ENCODE measurements at regions not wholly inside any gene's neighbourhood (a gene's known extent, or its start where the extent isn't known, plus 50 kb on each side); places are given as distances from the start of the nearest gene placed in this dataset.

DNA sequence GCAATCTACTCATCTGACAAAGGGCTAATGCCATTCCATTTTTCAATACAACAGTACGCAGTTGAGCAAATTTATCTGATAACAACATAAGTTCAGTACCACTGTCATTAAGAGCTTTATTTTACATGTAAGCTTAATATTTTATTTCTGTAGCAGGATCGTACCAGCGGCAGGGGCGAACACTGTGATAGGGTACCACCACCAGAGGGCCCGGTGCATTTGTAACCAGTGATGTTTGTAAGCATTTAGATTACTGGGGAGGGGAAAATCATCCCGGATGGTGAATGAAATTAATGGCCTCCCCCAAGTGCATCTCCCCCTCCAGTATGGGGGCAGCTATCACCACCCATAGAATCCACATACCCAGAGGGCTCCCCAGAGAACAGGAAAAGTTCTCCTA is 179.0 kb downstream of the ADGRA3 start:
- DNase-seq, result no peak

- DNase-seq, result no peak
Observed at GRCh38 chr4:22334155-22334554, 181.7 kb downstream of the ADGRA3 start.

DNA sequence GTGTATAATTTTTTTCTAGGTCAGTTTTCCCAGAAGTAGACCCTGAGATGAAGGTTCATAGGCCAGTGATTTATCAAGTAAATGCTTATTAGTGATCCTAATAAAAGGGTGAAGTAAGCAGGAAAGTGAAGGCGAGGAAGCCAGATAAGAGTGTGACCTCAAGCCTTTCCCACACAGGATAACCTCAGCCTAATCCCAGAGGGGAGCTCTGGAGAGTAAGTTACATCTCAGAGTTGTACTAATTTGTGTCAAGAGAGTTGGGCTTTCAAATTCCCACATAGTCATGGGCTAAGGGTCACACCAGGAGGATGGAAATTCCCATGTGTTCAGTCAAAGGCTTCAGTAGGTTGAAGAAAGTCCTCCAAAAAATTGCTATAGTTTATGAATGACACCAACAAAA is 191.4 kb downstream of the ADGRA3 start:
- DNase-seq, result no peak

GRCh38 chr4:22323691-22324090 is 192.2 kb downstream of the ADGRA3 start:
- no peak for DNase-seq

DNA sequence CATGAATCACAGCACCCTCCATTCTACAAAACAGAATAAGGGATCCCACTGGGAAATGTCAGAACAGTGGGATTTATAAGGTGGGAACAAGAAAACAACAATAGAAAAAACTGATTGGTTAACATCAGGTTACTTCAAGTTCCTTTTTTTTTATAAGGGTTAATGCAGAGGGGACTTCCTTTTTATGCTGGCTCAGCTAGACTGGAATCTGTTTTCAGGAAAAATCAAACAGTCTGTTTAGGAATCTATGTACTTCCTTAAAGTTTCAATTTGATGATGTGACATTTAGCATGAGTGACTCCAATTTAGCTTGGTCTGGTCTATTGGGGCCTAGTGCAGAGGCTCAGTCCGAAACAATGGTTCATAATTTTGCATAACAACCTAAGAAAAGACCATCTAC is 192.9 kb downstream of the ADGRA3 start:
- DNase-seq, result no peak

DNA sequence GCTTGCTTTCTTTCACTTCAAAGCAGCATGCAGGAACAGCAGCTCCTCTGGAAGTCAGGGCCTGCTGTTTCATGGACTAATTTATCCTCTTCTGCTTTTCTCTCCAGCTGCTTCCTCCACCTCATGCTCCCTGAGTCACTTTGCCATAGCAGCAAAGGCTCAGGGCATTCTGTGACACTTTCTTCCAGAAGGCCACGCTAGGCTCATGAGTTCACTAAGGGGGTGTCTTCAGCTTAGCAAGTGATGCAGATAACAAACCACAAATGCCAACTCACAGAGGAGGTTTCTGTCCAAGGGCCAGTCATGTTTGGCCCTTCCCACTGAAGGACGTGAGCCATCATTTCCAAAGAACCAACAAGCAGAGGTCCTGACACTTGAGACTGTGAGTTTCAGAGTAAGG is 200.2 kb downstream of the ADGRA3 start:
- peak in 1 of 51 donors; percentile 1 for DNase-seq

DNA sequence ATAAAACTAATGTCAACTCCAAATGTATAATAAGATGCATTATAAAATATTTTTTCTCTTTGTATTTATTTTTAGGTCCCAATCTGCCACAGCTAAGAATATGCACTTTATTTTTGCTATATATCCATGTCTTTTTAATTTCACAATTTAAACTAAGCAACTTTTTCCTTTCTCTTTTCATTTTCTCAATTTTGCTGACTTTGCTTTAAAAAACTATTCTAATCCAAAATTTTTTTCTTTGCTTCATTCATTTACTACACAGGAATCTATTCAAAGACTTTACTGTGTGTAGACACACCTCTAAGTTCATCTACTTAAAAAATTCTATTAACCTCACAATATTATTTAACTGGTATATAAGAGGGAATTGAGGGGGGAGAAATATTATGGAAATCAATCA is 201.9 kb downstream of the ADGRA3 start:
- DNase-seq, result no peak

DNA sequence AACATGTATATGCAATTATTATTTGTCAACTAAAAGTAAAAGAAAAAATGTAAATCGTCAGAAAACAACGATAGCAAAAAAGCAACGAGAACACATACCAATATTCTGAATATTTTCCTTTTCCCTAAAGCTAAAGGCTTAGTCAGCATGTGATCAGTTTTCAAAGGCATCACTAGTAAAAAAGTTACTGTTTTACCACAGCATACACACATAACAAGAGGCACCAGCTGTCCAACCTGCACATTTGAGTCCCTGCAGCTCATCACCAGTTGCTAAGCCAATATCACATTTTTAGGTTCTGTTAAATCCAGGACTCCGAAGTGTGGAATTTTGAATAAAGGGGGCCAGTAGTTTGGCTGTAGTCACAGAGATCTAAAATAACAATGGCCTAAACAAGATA is 203.8 kb downstream of the ADGRA3 start:
- no peak for DNase-seq

GRCh38 chr4:22301253-22301652 is 214.6 kb downstream of the ADGRA3 start:
- no peak for DNase-seq

DNA sequence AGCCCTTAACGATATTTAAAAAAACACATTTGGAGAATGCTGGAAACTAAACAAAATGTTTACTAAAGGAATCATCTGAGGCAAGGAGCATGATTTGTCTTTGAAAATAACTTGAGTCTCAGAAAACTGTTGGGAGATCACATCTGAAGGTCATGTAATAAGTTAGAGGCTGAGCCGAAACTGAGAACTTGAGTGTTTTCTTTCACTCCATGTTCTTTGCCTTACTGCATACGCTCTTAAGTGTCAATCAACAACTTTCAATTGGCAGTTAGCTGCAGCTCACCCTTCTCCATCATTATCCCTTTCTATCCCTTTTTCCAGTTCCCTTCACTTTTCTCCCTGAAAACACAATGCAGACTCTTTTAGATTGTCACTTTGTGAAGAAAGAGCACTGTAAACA is 216.2 kb downstream of the ADGRA3 start:
- DNase-seq, result no peak

DNA sequence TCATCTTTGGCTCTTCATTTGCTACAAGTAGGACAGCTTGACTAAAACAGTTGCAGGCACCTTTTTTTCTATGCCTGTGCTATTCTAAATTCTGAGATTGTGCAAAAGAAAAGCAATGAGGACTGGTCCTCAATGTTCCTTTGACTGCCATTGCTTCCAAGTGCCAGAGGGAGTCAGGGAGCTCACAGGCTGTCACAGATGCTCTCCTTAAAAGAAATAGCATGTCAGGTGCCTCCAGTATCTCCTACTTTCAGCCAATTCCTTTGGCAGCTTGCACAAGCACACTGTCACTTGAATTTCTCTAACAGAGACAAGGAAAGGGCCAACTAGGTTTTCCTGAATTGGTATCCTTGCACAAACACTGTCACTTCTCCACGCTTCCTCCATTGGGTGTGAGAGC is 228.2 kb downstream of the ADGRA3 start:
- no peak for DNase-seq

DNA sequence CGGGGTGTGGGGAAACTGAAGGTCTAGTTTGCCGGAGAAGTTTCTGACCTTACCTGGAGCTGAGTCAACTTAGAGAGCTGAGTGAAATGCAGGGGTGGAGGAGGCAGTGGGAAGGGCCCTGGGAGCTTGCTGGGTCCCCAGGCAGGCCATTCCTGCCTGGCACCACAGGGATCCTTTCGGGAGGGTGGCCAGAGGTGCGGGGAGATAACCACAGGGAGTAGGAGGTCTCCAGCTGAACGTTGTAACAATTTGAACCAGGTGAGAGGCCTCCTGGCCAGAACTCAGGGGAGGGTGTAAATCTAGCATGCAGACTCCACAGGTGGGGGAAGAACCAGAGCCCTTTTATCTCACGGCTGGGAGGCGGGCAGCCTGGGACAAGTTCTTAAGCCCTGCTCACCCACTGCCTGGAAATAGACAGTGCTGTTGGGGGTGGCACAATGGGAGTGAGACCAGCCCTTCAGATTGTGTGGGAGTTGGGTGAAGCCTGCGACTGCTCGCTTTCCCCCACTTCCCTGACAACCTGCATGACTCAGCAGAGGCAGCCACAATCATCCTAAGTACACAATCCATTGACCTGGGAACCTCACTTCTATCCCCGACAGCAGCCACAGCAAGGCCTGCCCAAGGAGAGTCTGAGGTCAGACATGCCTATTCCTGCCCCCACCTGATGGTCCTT is 247.4 kb downstream of the ADGRA3 start:
- no peak for DNase-seq

DNA sequence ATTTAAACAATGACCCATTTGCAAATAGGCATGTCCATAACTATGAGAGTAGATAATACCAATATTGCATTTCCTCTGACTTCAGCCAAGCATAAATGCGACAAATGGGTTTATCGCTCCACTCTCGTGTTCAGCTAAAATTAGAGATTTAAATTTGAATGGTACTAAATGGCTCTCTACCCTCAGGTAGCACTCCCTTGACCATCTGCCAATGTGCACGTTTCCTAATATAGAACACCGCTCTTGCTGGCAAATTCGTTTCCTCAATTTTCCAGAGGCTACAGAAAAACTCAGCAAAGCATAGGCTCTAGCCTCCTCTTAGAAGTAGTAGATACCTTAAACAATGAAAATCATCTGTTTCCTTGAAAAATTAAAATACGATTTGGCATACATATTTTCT is 251.6 kb downstream of the ADGRA3 start:
- no peak for DNase-seq

- no peak for DNase-seq
Observed at GRCh38 chr4:22253431-22253830, 262.4 kb downstream of the ADGRA3 start.

GRCh38 chr4:22246847-22247246 is 269.0 kb downstream of the ADGRA3 start:
- no peak for DNase-seq

DNA sequence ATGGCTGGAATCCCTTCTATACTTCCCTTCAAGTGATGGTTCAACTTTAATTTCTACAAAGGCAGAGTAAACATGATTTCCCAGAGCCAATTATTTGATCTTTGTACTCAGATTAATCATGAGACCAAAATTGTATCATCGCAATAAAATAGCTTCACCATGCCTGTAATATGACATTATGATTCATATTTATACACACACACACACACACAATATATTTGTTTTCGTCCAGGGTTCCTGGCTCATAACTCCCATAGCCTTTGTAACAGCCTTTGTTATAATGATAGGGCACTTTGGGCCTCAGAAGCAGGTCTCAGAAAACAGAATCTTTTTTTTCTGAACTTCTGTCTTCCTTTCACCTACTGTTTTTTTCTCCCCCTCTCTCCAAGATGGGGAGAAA is 270.6 kb downstream of the ADGRA3 start:
- DNase-seq, result no peak

DNA sequence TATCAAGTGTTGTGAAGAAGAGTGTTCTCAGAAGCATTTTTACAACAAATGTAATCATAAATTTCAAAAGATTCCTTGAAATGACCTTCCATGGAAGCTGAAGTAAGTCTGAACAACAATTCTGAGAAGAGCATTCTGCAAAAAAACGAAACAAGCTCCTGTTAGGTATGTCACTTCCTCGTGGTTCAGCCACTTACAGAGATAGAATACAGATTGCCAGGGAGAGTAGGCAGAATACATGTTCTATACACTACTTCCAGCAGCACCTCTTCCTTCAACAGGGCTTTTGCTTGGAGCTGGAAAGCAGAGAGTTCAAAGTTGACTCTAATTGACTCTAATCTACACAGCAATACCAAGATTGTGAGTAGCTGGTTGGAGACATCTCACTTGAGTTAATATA is 274.5 kb downstream of the ADGRA3 start:
- DNase-seq, result no peak

DNA sequence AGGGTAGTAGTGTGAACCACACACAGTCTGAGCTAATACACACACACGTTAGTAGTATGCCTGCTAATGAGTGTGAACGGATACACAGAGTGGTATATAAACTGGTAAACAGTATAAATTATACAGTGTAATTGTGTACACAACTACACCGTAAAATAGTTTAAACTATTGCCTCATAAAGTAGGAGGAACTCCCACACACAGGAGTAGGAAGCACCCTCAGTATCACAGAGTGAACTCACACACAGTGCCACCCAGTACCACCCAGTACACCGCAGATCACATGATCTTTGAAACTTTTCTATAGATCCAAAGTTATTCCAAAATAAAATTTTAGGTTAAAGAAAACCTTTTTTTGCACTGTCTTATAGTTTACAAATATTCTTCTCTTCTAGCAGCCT is 275.1 kb downstream of the ADGRA3 start:
- no peak for DNase-seq

DNA sequence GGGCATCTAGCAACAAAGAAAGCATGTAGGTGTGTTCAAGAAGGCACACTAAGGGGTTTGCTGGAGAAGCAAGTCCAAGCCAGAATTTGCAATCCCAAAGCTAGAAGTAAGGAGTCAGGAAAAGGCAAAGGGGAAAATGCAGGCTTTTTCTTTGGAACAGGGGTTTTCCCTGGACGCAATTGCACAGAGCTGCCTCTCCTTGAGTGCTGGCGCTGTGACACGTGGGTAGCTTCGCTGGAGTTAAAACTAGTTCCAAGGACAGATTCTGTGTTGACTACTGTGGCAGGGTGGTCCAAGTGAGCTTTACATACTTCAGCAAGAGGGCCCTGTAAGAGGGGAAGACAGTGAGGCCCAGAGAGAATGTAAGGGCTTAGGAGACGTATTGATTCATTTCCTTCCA is 277.1 kb downstream of the ADGRA3 start:
- DNase-seq, result no peak

GRCh38 chr4:22237846-22238494 is 277.9 kb downstream of the ADGRA3 start:
- peak in 2 of 51 donors; percentile 2 to 5 for DNase-seq

DNA sequence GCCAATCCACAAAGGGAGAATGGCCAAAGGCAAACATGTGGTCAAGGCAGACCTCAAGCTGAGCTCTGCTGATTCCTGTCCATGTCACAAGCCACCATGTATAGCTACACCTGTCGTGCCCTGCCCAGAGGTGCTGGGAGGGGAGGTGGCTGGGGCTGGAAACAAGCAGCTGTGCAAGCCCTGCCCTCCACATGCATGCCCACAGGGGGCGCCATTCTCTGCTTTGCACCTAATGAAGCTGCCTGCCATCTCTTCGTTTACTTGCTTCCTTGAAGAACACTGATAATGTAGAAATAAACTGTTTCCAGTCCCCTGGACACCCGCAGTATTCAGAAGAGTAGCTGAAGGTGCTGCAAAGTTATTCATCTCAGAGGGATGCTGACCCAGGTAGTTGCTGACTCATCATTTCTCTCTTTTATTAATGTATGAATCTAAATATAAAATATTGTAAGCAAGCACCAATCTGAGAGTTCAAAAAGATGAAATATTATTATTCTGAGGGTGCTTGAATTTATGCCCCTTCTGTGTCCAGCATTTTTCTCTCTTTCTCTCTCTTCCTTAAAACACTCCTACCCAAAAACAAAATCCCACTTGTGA is 278.6 kb downstream of the ADGRA3 start:
- DNase-seq, result peak in 23 of 51 donors; percentile 1 to 69 (median 9)

DNA sequence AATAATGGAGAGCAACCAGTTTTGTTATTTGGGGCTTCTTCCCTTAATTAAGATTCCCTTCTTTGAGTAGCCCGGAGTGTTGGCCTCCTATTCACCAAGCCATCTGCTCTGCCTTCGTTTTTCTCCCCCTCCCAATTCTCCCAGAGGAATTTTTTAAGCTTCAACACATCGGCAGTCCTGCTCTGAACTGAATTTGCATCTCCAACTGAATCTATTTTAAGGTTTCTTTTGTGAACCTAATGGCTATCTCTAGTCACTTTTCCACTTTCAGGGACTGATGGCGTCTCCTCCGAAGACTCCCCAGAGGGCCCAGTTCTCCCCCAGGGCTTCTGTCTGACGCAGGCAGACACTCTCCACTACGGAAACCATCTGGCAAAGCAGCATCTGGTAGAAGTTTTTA is 280.2 kb downstream of the ADGRA3 start:
- no peak for DNase-seq

DNA sequence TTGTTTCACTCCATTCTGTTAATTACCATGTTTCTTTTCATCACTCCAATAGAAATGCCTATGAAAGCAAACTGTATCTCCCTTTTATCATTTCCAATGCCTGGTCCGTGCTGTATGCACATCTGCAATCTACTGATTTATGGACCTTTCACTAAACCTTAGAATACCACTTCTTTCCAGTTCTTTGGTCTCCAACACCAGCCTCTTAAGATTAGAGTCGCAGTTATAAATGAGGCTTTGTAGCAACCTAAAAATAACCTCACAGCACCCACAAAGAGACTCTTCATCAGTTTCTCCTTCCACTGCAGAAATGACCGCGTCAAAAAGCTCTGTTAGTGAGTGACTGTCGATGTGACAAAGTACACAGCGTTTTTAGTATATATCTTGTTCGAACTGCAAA is 282.6 kb downstream of the ADGRA3 start:
- peak in 2 of 51 donors; percentile 13 to 23 for DNase-seq
